Sigmoid colon (tissue), 4 donors: ENCODE measurements at regions not wholly inside any gene's neighbourhood (a gene's known extent, or its start where the extent isn't known, plus 50 kb on each side); places are given as distances from the start of the nearest gene placed in this dataset.

Experiments
- EP300 ChIP-seq, 4 donors: sonication (generic); formaldehyde crosslinking; IDR thresholded peaks; one replicate each; pipeline ENCODE4 v1.6.1; 2017; ENCODE audit warnings: antibody characterized with exemption in 4 of 4
- POLR2A ChIP-seq, 2 donors: fragments of 450-650 bp; IDR thresholded peaks; one replicate each; pipeline ENCODE4 v1.6.1; 2016; ENCODE audit warnings: antibody characterized with exemption in 2 of 2, mild to moderate bottlenecking in 2 of 2, moderate library complexity in 2 of 2
- POLR2AphosphoS5 ChIP-seq, 4 donors: sonication (generic); formaldehyde crosslinking; IDR thresholded peaks; one replicate each; pipeline ENCODE4 v1.6.1; 2017; ENCODE audit warnings: antibody characterized with exemption in 4 of 4
- TF ChIP-seq, protein P1 (sequence below), 4 experiments: fragments of 450-650 bp in 3 of 4; fragments of 200-600 bp in 1 of 4; IDR thresholded peaks; one replicate each; pipeline ENCODE4 v1.5.1; 2016 to 2019; ENCODE audit warnings: antibody characterized with exemption in 4 of 4, mild to moderate bottlenecking in 3 of 4, moderate library complexity in 2 of 4

DNA sequence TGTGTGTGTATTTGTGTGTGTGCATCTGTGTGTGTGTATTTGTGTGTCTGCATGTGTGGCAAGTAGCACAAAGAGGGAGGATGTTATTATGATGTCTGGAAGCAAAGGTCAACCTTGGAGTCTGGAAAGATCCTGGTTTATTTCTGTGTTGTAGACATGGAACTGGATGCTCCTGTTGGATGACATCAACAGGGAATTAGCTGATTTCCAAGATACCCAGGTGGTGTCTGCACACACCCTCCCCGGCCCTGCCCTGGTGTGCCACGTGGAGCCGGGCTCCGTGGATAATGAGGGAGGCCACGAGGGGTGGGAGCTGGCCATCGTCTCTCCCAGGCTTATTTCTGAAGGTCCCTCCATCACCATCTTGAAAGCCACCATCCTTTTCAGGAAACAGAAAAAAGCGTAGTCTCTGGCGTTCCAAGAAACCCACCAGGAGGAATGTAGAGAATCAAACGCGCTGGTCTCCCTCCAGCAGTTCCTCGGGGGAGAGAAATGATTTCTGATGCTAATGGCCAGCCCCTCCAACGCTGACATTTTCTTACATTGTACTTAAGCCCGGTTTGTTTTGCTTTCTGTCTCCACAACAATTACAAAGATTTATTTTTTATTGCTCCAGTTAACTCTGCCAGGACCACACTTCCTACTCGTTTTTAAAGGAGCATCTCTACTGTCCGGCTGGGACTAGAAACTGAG is 93.3 kb downstream of the FOXL1 start:
- TF ChIP-seq, protein P1, sequence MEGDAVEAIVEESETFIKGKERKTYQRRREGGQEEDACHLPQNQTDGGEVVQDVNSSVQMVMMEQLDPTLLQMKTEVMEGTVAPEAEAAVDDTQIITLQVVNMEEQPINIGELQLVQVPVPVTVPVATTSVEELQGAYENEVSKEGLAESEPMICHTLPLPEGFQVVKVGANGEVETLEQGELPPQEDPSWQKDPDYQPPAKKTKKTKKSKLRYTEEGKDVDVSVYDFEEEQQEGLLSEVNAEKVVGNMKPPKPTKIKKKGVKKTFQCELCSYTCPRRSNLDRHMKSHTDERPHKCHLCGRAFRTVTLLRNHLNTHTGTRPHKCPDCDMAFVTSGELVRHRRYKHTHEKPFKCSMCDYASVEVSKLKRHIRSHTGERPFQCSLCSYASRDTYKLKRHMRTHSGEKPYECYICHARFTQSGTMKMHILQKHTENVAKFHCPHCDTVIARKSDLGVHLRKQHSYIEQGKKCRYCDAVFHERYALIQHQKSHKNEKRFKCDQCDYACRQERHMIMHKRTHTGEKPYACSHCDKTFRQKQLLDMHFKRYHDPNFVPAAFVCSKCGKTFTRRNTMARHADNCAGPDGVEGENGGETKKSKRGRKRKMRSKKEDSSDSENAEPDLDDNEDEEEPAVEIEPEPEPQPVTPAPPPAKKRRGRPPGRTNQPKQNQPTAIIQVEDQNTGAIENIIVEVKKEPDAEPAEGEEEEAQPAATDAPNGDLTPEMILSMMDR (IDR thresholded peaks at IDR 0.05) = no peak
- TF ChIP-seq POLR2AphosphoS5 (IDR thresholded peaks at IDR 0.05) = no peak
- no peak for TF ChIP-seq POLR2A (IDR thresholded peaks at IDR 0.05)
- no peak for TF ChIP-seq EP300 (IDR thresholded peaks at IDR 0.05)
